Lower leg skin (tissue), 3 donors: ENCODE measurements at regions not wholly inside any gene's neighbourhood (a gene's known extent, or its start where the extent isn't known, plus 50 kb on each side); places are given as distances from the start of the nearest gene placed in this dataset.

Experiments
- CTCF ChIP-seq, 3 donors: fragments of 450-650 bp; IDR thresholded peaks; one replicate each; pipeline ENCODE4 v1.5.1; 2016; ENCODE audit warnings: antibody characterized with exemption in 3 of 3, mild to moderate bottlenecking in 3 of 3, moderate library complexity in 2 of 3
- POLR2A ChIP-seq, 2 donors: fragments of 450-650 bp; IDR thresholded peaks; one replicate each; pipeline ENCODE4 v1.6.1; 2016 to 2017; ENCODE audit warnings: antibody characterized with exemption in 2 of 2, mild to moderate bottlenecking in 1 of 2, moderate library complexity in 1 of 2

GRCh38 chr13:84290386-84290785 lies 408.1 kb upstream of the SLITRK1 start:
- TF ChIP-seq POLR2A (IDR thresholded peaks at IDR 0.05), result no peak
- TF ChIP-seq CTCF (IDR thresholded peaks at IDR 0.05), result no peak
